Fibroblast of lung (primary cell): ENCODE measurements at regions not wholly inside any gene's neighbourhood (a gene's known extent, or its start where the extent isn't known, plus 50 kb on each side); places are given as distances from the start of the nearest gene placed in this dataset.

Experiments
- DNase-seq, 2 donors: peaks; one replicate each; pipeline versions ENCODE4 v3.0.0 to v3.0.0-alpha.2; 2010; ENCODE audit warnings: low read depth in 2 of 2
- H2AFZ ChIP-seq: 2 replicates; pipeline ENCODE4 v1.5.1; 2012; ENCODE audit warnings: low read length, control low read depth, inconsistent platforms
- H3K27ac ChIP-seq: 2 replicates; pipeline ENCODE4 v1.5.1; 2011; ENCODE audit warnings: low read length, control low read depth; ENCODE audit not compliant: insufficient read depth
- H3K27me3 ChIP-seq: 2 replicates; pipeline ENCODE4 v1.5.1; 2011; ENCODE audit warnings: mild to moderate bottlenecking, low read length; ENCODE audit not compliant: control insufficient read depth, insufficient read depth
- H3K36me3 ChIP-seq: 2 replicates; pipeline ENCODE4 v1.5.1; 2011; ENCODE audit warnings: low read length; ENCODE audit not compliant: control insufficient read depth, insufficient read depth
- H3K4me1 ChIP-seq: 2 replicates; pipeline ENCODE4 v1.5.1; 2011; ENCODE audit warnings: low read length; ENCODE audit not compliant: control insufficient read depth, insufficient read depth; ENCODE audit errors: extremely low read depth
- H3K4me2 ChIP-seq: 2 replicates; pipeline ENCODE4 v1.5.1; 2011; ENCODE audit warnings: low read length, control low read depth; ENCODE audit not compliant: insufficient read depth; ENCODE audit errors: extremely low read depth
- H3K4me3 ChIP-seq, 4 experiments: fragments of 200-600 bp in 1 of 4; sonication (generic) in 1 of 4; replicated peaks in 1 of 4; 2 replicates each; pipeline ENCODE4 v1.5.1; 2011 to 2016; ENCODE audit warnings: low read length in 4 of 4, low read depth in 3 of 4, mild to moderate bottlenecking in 3 of 4, control low read depth in 2 of 4, inconsistent platforms in 1 of 4, mixed read lengths in 1 of 4; ENCODE audit not compliant: insufficient read depth in 1 of 4; ENCODE audit errors: control extremely low read depth in 1 of 4
- H3K79me2 ChIP-seq: 2 replicates; pipeline ENCODE4 v1.5.1; 2012; ENCODE audit warnings: mild to moderate bottlenecking, low read length, inconsistent platforms; ENCODE audit not compliant: control insufficient read depth, insufficient read depth
- H3K9ac ChIP-seq: 2 replicates; pipeline ENCODE4 v1.5.1; 2011; ENCODE audit warnings: mild to moderate bottlenecking, low read length, control low read depth; ENCODE audit not compliant: insufficient read depth
- H3K9me3 ChIP-seq: 2 replicates; pipeline ENCODE4 v1.5.1; 2012; ENCODE audit warnings: low read depth, low read length; ENCODE audit not compliant: control insufficient read depth, insufficient read depth
- H4K20me1 ChIP-seq: 2 replicates; pipeline ENCODE4 v1.5.1; 2011; ENCODE audit warnings: low read length; ENCODE audit not compliant: control insufficient read depth, insufficient read depth; ENCODE audit errors: extremely low read depth
- EZH2 ChIP-seq: IDR thresholded peaks from 2 replicates; pipeline ENCODE4 v1.5.1; 2012; ENCODE audit warnings: low read length, control low read depth, mild to moderate bottlenecking; ENCODE audit errors: missing control alignments
- TF ChIP-seq, protein P1 (sequence below), 2 donors: IDR thresholded peaks in 1 of 2; conservative IDR thresholded peaks in 1 of 2; 1 replicate in 1 of 2; 2 replicates in 1 of 2; pipeline ENCODE4 v1.5.1; 2011 to 2012; ENCODE audit warnings: low read length in 2 of 2, control low read depth in 1 of 2, inconsistent platforms in 1 of 2, low read depth in 1 of 2, mild to moderate bottlenecking in 1 of 2

DNA sequence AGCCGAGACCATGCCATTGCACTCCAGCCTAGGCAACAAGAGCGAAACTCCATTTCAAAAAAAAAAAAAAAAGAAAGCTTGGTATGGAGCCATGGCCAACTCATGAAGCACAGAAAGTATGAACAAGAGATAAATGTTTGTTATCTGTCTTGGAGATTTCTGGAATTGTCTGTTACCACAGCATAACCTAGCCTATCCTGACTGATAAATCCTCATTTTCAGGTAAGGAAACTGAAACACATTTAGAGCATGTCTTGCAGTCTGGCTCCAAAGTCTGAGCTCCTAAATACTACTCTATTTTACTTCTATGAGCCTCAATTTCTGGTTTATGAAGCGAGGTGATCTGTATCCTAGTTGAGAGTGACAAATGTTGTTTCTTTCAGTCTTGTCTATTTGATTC is 68.3 kb upstream of the SLC44A1 start:
- Histone ChIP-seq H3K4me2 (no peak overlapping the region), H2AFZ (no peak overlapping the region), H3K9me3 (no peaks in the 10 kb centered on the region), H3K4me1 (no peaks in the 10 kb centered on the region), H3K4me3 (no peak overlapping the region), H3K79me2 (no peaks in the 10 kb centered on the region), H3K36me3 (no peaks in the 10 kb centered on the region), H3K27me3 (no peaks in the 10 kb centered on the region), H3K27ac (no peak overlapping the region), H4K20me1 (no peaks in the 10 kb centered on the region), H3K9ac (no peak overlapping the region)
- TF ChIP-seq, protein P1, sequence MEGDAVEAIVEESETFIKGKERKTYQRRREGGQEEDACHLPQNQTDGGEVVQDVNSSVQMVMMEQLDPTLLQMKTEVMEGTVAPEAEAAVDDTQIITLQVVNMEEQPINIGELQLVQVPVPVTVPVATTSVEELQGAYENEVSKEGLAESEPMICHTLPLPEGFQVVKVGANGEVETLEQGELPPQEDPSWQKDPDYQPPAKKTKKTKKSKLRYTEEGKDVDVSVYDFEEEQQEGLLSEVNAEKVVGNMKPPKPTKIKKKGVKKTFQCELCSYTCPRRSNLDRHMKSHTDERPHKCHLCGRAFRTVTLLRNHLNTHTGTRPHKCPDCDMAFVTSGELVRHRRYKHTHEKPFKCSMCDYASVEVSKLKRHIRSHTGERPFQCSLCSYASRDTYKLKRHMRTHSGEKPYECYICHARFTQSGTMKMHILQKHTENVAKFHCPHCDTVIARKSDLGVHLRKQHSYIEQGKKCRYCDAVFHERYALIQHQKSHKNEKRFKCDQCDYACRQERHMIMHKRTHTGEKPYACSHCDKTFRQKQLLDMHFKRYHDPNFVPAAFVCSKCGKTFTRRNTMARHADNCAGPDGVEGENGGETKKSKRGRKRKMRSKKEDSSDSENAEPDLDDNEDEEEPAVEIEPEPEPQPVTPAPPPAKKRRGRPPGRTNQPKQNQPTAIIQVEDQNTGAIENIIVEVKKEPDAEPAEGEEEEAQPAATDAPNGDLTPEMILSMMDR (conservative IDR thresholded peaks at IDR 0.05 in 1 of 2, IDR thresholded peaks at IDR 0.05 in 1 of 2; ENCODE audit: low read depth in 1 of 2, low read length in 2 of 2): no peak
- no peak for TF ChIP-seq EZH2
- no peak for DNase-seq

DNA sequence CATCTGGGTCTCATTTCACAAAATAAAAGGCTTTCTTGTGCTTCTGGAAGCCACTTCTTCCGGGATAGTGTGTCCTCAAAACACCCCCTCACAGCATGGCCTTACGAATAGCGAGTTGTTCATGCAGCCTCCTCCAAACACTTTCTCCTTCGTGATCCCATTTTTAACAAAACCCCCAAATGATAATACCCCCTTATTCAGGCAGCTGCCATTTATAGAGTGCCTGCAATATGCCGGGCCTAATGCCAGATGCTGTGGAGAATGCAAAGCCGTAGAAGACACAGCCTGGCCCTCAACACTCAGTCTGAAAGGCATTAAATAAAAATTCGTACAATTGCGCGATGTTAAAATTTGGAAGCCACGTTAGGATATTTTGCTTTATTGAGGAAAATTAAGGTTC is 66.4 kb upstream of the SLC44A1 start:
- no peak overlapping the region for H3K4me2 ChIP-seq
- H3K79me2 ChIP-seq: no peaks in the 10 kb centered on the region
- no peak overlapping the region for H3K4me3 ChIP-seq
- H3K9ac ChIP-seq: no peak overlapping the region
- no peaks in the 10 kb centered on the region for H3K4me1 ChIP-seq
- H3K27me3 ChIP-seq: no peaks in the 10 kb centered on the region
- DNase-seq: no peak
- no peaks in the 10 kb centered on the region for H4K20me1 ChIP-seq
- no peak overlapping the region for H3K27ac ChIP-seq
- H3K9me3 ChIP-seq: no peaks in the 10 kb centered on the region
- TF ChIP-seq, protein P1 (conservative IDR thresholded peaks at IDR 0.05 in 1 of 2, IDR thresholded peaks at IDR 0.05 in 1 of 2; ENCODE audit: low read depth in 1 of 2, low read length in 2 of 2): no peak
- TF ChIP-seq EZH2: no peak
- H2AFZ ChIP-seq: no peak overlapping the region
- no peaks in the 10 kb centered on the region for H3K36me3 ChIP-seq

DNA sequence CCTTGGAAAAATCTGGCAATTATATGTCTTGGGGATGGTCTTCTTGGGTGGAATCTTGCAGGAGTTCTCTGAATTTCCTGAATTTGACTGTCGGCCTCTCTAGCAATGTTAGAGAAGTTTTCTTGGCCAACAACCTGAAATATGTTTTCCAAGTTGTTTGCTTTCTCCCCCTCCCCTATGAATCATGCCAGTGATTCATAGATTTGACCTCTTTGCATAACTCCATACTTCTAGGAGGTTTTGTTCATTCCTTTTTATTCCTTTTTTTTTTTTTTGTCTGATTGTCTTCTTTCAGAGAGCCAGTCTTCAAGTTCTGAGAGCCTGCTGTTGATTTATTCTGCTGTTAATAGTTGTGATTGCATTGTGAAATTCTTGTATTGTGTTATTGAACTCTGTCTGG is 56.7 kb upstream of the SLC44A1 start:
- H3K4me1 ChIP-seq: peaks cover 2% of the 10 kb centered on the region
- no peak overlapping the region for H3K27ac ChIP-seq
- no peaks in the 10 kb centered on the region for H3K27me3 ChIP-seq
- H3K4me2 ChIP-seq: no peak overlapping the region
- no peak overlapping the region for H2AFZ ChIP-seq
- no peak overlapping the region for H3K9ac ChIP-seq
- H3K36me3 ChIP-seq: no peaks in the 10 kb centered on the region
- DNase-seq: peak; percentile 90 to 91
- H3K9me3 ChIP-seq: no peaks in the 10 kb centered on the region
- H3K79me2 ChIP-seq: no peaks in the 10 kb centered on the region
- H4K20me1 ChIP-seq: no peaks in the 10 kb centered on the region
- H3K4me3 ChIP-seq: no peak overlapping the region
- TF ChIP-seq EZH2: no peak
- TF ChIP-seq, protein P1 (conservative IDR thresholded peaks at IDR 0.05 in 1 of 2, IDR thresholded peaks at IDR 0.05 in 1 of 2; ENCODE audit: low read depth in 1 of 2, low read length in 2 of 2): no peak
